Epithelial cell of prostate (primary cell): ENCODE measurements at regions not wholly inside any gene's neighbourhood (a gene's known extent, or its start where the extent isn't known, plus 50 kb on each side); places are given as distances from the start of the nearest gene placed in this dataset.

Source experiments
- DNase-seq: peaks from one replicate; pipeline ENCODE4 v3.0.0-alpha.2; 2011; ENCODE audit warnings: low read depth, low spot score
- H3K27ac ChIP-seq: fragments of 450-650 bp; 2 replicates; pipeline ENCODE4 v1.5.1; 2017; ENCODE audit warnings: mild to moderate bottlenecking

- no peak for DNase-seq
- H3K27ac ChIP-seq: no peak overlapping the region
Measured at GRCh38 chr2:239482778-239483712, 82.2 kb upstream of the HDAC4 start.

- DNase-seq: no peak
Measured at GRCh38 chr2:239479471-239479870, 78.7 kb upstream of the HDAC4 start.

DNA sequence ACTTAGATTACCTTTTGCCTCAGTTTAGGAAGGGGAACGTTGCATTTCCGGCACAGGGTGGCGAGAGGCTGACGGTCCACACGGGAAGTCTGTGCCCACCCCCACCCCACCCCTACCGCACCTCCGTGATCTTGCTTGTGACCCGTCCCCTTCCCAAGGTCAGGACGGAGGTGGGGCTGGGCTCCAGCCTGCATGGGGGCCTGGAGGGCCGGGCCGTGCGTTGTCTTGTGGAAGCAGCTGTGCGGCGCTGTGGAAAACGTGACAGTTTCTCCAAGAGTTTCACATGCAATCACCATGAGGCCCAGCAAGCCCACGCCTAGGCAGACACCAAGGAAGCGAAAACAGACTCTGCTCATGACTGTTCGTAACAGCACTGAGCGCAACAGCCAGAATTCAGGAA is 76.8 kb upstream of the HDAC4 start:
- no peak for DNase-seq
- no peak overlapping the region for H3K27ac ChIP-seq

More at GRCh38 chr2:239479471-239479870, 78.7 kb upstream of the HDAC4 start:
- no peak overlapping the region for H3K27ac ChIP-seq

DNA sequence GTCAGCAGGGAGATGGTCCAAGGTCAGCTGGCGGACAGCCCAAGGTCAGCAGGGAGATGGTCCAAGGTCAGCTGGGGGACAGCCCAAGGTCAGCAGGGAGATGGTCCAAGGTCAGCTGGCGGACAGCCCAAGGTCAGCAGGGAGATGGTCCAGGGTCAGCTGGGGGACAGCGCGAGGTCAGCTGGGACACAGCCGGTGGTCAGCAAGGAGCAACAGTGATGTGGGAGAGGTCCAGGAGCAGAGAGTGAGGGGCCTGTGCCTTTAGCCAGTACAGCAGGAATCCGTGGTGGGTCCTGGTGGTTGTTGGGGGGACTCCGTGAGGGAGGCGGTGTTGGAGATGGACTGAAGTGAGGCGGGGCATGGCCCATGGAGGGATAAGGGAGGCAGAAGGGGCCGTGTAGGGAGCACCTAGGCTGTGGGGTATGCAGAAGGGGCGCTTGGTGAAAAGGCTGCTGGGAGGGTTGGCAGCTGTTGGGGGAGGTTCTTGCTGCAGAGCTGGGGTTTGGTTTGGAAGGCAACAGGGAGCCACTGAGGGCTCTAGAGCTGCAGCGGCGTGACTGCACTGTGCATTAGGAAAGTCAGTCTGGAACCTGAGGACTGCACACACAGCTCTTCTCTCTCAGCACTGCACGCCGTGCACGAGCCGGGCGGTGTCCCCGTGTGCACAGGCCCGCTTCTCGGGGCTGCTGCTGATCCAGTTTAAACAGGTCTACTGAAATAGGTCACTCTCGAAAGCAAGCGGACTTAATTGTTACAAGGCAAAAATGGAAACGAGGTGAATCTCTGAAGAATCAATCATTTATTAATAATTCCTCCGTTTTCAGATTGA is 76.2 kb upstream of the HDAC4 start:
- no peak overlapping the region for H3K27ac ChIP-seq
- DNase-seq: no peak

- DNase-seq: no peak
Measured at GRCh38 chr2:239476029-239476756, 75.4 kb upstream of the HDAC4 start.

GRCh38 chr2:239475161-239476028 is 74.6 kb upstream of the HDAC4 start:
- DNase-seq: no peak
- H3K27ac ChIP-seq: no peak overlapping the region

More at GRCh38 chr2:239476029-239476756, 75.4 kb upstream of the HDAC4 start:
- no peak overlapping the region for H3K27ac ChIP-seq

DNA sequence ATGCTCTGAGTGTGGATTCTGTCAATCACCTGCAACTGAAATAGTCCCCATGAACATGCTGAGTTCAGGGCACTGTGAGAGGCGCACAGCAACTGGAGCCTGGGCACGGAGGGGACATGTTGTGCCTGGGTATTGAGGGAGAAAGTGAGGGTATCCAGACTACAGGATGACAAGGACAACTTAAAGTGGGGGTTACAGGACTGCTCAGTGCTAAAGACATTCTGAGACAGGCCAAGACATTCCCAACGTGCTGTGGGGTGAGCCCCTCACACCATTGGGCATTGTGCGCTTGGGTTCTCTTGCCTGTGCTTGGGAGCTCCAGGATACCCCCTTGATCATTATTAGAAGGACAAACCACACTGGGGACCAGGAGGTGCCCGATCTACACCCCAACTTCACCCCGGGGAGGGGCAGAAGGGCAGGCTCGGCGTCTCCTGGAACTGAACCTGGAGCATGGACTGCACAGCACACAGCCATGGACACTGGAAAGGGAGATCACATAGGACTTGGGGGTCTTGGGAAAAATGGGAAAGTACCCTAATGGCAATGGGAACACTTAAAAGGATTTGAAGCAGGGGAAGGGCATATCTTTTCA is 72.5 kb upstream of the HDAC4 start:
- DNase-seq: no peak
- no peak overlapping the region for H3K27ac ChIP-seq

- H3K27ac ChIP-seq: no peak overlapping the region
- no peak for DNase-seq
Measured at GRCh38 chr2:239472235-239472775, 71.5 kb upstream of the HDAC4 start.

GRCh38 chr2:239471011-239471792 is 70.4 kb upstream of the HDAC4 start:
- H3K27ac ChIP-seq: no peak overlapping the region
- no peak for DNase-seq

GRCh38 chr2:239470151-239470900 is 69.5 kb upstream of the HDAC4 start:
- no peak overlapping the region for H3K27ac ChIP-seq
- no peak for DNase-seq

- DNase-seq: no peak
- H3K27ac ChIP-seq: no peak overlapping the region
Measured at GRCh38 chr2:239469106-239469960, 68.5 kb upstream of the HDAC4 start.

- DNase-seq: no peak
- H3K27ac ChIP-seq: no peak overlapping the region
Measured at GRCh38 chr2:239468491-239469105, 67.8 kb upstream of the HDAC4 start.

- DNase-seq: no peak
- H3K27ac ChIP-seq: no peak overlapping the region
Measured at GRCh38 chr2:239467956-239468490, 67.2 kb upstream of the HDAC4 start.

DNA sequence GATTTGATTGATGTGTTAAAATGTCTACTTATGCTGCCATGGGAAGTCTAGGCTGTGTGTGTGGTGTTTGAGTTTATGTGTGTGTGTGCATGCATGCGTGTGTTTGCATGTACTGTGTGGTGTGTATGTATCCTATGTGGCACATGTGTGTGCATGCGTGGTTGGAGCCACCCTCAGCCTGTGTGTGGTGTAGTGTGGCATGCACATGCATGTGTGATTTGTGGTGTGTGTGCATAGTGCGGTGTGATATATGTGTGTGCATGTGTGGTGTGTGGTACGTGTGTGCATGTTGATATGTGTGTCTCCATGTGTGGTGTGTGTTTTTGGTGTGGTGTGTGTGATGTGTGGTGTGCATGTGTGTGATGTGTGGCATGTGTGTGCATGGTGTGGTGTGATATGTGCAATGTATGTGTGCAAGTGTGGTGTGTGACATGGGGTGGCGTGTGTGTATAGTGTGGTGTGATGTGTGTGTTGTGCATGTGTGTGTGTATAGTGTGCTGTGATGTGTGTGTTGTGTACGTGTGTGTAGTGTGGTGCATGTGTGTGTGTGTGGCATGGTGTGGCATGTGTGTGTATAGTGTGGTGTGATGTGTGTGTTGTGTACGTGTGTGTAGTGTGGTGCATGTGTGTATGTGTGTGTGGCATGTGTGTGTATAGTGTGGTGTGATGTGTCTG is 66.6 kb upstream of the HDAC4 start:
- no peak for DNase-seq

DNA sequence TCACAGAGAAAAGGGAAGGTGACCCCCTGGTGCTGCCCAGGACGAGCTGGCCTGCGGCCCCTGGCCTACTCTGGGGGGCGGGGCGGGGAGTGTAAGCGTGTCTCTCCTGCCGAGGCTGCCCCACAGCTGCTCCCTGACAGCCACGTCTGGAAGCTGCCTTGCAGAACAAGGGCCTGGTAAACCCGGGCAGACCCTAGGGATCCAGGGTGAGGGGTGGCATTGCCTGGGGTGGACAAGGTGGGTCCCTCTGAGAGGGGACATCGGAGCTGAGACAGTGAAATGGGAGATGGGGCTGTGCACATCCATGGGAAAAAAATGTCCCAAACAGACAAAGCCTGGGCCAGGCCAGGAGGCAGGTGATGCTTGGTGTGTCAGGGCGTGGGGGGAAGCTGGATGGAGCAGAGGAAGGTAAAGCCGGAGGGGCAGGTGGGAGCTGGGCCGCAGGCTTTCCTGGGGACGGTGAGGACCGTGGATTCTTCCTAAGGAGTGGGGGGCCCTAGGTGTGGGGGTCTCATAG is 66.0 kb upstream of the HDAC4 start:
- DNase-seq: no peak

More for the DNA sequence above, 66.6 kb upstream of the HDAC4 start:
- H3K27ac ChIP-seq: no peak overlapping the region

More for the DNA sequence above, 66.0 kb upstream of the HDAC4 start:
- H3K27ac ChIP-seq: no peak overlapping the region
